Smooth muscle cell (in vitro differentiated cells): ENCODE measurements at regions not wholly inside any gene's neighbourhood (a gene's known extent, or its start where the extent isn't known, plus 50 kb on each side); places are given as distances from the start of the nearest gene placed in this dataset.

Source experiments
- DNase-seq: peaks from one replicate; lab custom pipeline; 2025; ENCODE audit not compliant: unreplicated experiment; lab: John Stamatoyannopoulos, UW
- H2AFZ ChIP-seq: fragments of 200-600 bp; sonication (generic); 2 replicates; pipeline ENCODE4 v1.6.0; 2016; ENCODE audit warnings: antibody characterized with exemption, low read depth, mild to moderate bottlenecking
- H3F3A ChIP-seq: fragments of 200-600 bp; sonication (generic); 2 replicates; pipeline ENCODE4 v1.6.0; 2017; ENCODE audit warnings: antibody characterized with exemption, low read depth
- H3K27ac ChIP-seq: fragments of 200-600 bp; sonication (generic); 2 replicates; pipeline ENCODE4 v1.5.1; 2016; ENCODE audit warnings: low read depth, mild to moderate bottlenecking
- H3K27me3 ChIP-seq: fragments of 200-600 bp; sonication (generic); 2 replicates; pipeline ENCODE4 v1.6.1; 2016; ENCODE audit warnings: low read depth, mild to moderate bottlenecking
- H3K36me3 ChIP-seq: fragments of 200-600 bp; sonication (generic); 2 replicates; pipeline ENCODE4 v1.5.1; 2016; ENCODE audit warnings: low read depth
- H3K4me1 ChIP-seq: fragments of 200-600 bp; sonication (generic); 2 replicates; pipeline ENCODE4 v1.5.1; 2016; ENCODE audit warnings: low read depth
- H3K4me2 ChIP-seq: fragments of 200-600 bp; sonication (generic); 2 replicates; pipeline ENCODE4 v1.6.0; 2016; ENCODE audit warnings: mild to moderate bottlenecking
- H3K4me3 ChIP-seq: fragments of 200-600 bp; sonication (generic); 2 replicates; pipeline ENCODE4 v1.5.1; 2016; ENCODE audit warnings: mild to moderate bottlenecking
- H3K79me2 ChIP-seq: fragments of 200-600 bp; sonication (generic); 2 replicates; pipeline ENCODE4 v1.6.0; 2016; ENCODE audit warnings: low read depth, mild to moderate bottlenecking
- H3K9ac ChIP-seq: fragments of 200-600 bp; sonication (generic); 2 replicates; pipeline ENCODE4 v1.6.0; 2016; ENCODE audit warnings: low read depth
- H3K9me3 ChIP-seq: fragments of 200-600 bp; sonication (generic); replicated peaks from 2 replicates; pipeline ENCODE4 v1.5.1; 2016; ENCODE audit warnings: low read depth
- H4K20me1 ChIP-seq: fragments of 200-600 bp; sonication (generic); 2 replicates; pipeline ENCODE4 v1.6.0; 2016; ENCODE audit warnings: low read depth
- WGBS: methylation state at CpG from one replicate; pipeline ENCODE4 v1.1.7; 2016; ENCODE audit warnings: low lambda C conversion rate; 5-methylcytosine and 5-hydroxymethylcytosine counted together
- TF ChIP-seq, protein P1 (sequence below): fragments of 200-600 bp; sonication (generic); IDR thresholded peaks from 2 replicates; pipeline ENCODE4 v1.5.1; 2017; ENCODE audit warnings: borderline replicate concordance, mild to moderate bottlenecking, antibody characterized with exemption; ENCODE audit not compliant: insufficient read depth, poor library complexity, severe bottlenecking

DNA sequence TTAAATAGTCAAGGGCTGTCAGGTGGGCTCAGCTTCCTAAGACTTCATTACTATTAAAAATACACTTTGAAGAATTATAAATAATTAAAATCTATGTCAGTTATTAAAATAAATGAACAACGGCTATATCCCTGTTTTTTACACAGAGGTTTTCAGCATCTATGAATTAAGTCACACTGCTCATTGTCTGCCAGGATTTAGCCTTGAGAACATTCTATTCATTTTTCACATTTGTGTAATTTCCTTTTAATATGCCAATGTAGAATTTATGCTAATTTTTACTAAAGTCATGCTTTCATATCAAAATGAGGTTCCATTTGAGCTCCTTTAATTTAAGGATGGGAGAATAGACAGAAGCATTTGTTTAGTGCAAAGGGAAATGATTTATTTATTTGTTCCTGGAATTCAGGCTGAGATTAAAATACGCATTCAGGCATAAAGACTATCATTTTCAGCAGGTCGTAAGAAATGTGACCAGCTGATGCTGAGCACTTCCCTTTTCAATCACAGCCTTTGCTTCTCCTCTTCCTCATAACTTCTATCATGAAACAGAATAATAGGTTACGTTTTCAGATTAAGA, 345.1 kb downstream of the MFSD1 start:
- H3K4me1 ChIP-seq = peaks cover 12% of the 10 kb centered on the region
- no peaks in the 10 kb centered on the region for H3F3A ChIP-seq
- H3K27ac ChIP-seq = no peak overlapping the region
- no peak overlapping the region for H2AFZ ChIP-seq
- WGBS = 82% methylated on average over 4 of the region's 4 CpGs
- no peaks in the 10 kb centered on the region for H3K79me2 ChIP-seq
- H3K9ac ChIP-seq = no peak overlapping the region
- no peaks in the 10 kb centered on the region for H4K20me1 ChIP-seq
- no peaks in the 10 kb centered on the region for H3K9me3 ChIP-seq
- H3K36me3 ChIP-seq = no peaks in the 10 kb centered on the region
- H3K4me2 ChIP-seq = no peak overlapping the region
- DNase-seq = no peak
- TF ChIP-seq, protein P1, sequence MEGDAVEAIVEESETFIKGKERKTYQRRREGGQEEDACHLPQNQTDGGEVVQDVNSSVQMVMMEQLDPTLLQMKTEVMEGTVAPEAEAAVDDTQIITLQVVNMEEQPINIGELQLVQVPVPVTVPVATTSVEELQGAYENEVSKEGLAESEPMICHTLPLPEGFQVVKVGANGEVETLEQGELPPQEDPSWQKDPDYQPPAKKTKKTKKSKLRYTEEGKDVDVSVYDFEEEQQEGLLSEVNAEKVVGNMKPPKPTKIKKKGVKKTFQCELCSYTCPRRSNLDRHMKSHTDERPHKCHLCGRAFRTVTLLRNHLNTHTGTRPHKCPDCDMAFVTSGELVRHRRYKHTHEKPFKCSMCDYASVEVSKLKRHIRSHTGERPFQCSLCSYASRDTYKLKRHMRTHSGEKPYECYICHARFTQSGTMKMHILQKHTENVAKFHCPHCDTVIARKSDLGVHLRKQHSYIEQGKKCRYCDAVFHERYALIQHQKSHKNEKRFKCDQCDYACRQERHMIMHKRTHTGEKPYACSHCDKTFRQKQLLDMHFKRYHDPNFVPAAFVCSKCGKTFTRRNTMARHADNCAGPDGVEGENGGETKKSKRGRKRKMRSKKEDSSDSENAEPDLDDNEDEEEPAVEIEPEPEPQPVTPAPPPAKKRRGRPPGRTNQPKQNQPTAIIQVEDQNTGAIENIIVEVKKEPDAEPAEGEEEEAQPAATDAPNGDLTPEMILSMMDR = no peak
- H3K27me3 ChIP-seq = no peaks in the 10 kb centered on the region
- H3K4me3 ChIP-seq = no peak overlapping the region

DNA sequence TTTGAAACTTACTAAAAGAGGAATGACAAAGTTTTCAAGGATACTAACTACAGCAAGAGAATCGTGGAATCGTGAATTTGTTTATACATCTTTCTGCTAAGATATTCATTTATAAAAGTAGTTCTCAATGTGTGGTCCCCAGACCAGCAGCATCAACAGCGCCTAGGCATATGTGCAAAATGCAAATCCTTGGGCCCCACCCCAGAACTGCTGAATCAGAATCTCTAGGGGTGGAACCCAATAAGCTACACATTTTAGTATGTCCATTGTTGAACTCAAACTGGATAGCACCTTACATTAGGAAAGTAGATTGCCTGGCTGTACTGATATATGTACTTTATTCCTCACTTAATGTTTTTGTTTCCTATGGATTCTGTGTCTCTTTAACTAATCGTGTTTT, 346.0 kb downstream of the MFSD1 start:
- H3K9ac ChIP-seq = no peak overlapping the region
- H3K4me1 ChIP-seq = peaks cover 12% of the 10 kb centered on the region
- H4K20me1 ChIP-seq = no peaks in the 10 kb centered on the region
- WGBS = 89% methylated on average over 4 of the region's 4 CpGs
- no peaks in the 10 kb centered on the region for H3K9me3 ChIP-seq
- H3K4me2 ChIP-seq = no peak overlapping the region
- H2AFZ ChIP-seq = no peak overlapping the region
- H3K36me3 ChIP-seq = no peaks in the 10 kb centered on the region
- no peak overlapping the region for H3K27ac ChIP-seq
- no peaks in the 10 kb centered on the region for H3F3A ChIP-seq
- H3K79me2 ChIP-seq = no peaks in the 10 kb centered on the region
- no peak overlapping the region for H3K4me3 ChIP-seq
- no peak for DNase-seq
- TF ChIP-seq, protein P1 = no peak
- no peaks in the 10 kb centered on the region for H3K27me3 ChIP-seq

DNA sequence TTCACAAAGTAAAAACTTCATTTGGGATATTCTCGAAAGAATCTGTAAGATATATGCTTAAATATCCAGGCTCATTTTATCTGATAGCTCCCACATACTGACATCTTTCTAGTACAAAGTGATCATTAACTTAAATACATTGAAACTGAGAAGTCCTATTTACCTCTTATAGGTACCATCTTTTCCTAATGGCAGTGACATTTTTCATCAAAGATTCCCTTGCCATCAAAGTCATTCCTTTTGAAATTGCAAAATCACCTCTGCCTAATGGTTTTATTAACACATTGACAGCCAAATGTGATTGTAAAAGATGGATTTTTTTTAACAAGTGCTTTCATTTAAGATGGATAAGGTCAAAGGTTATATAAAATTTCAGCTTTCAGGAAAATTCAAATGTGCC, 346.6 kb downstream of the MFSD1 start:
- H3K9ac ChIP-seq = no peak overlapping the region
- H3K79me2 ChIP-seq = no peaks in the 10 kb centered on the region
- 88% methylated on average over 1 of the region's 1 CpG for WGBS
- no peak overlapping the region for H3K27ac ChIP-seq
- TF ChIP-seq, protein P1 = no peak
- no peaks in the 10 kb centered on the region for H4K20me1 ChIP-seq
- DNase-seq = no peak
- no peak overlapping the region for H2AFZ ChIP-seq
- no peak overlapping the region for H3K4me2 ChIP-seq
- no peaks in the 10 kb centered on the region for H3K9me3 ChIP-seq
- H3F3A ChIP-seq = no peaks in the 10 kb centered on the region
- H3K4me1 ChIP-seq = peaks cover 12% of the 10 kb centered on the region
- no peaks in the 10 kb centered on the region for H3K27me3 ChIP-seq
- no peak overlapping the region for H3K4me3 ChIP-seq
- no peaks in the 10 kb centered on the region for H3K36me3 ChIP-seq

DNA sequence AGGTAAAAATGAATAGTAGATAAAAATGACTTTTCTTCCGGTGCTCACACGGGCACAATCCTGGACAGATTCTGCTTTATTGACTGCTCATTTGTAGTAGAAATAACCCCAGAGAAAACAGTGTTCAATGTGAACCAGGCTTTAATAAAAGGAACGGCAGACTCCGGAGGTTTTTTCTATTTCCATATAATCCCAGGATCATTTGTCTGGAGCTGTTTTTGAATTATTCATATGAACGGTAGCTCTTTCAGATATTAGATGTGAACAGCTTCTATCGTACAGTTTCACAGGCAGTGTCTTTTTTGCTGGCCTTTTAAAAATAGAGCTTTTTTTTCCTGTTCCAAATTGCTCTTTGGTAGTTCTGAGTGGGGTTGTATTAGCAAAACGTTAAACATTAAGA, 347.3 kb downstream of the MFSD1 start:
- Histone ChIP-seq H3K79me2 (no peaks in the 10 kb centered on the region), H3K27ac (no peak overlapping the region), H3K27me3 (no peaks in the 10 kb centered on the region), H3K36me3 (no peaks in the 10 kb centered on the region), H3K4me2 (no peak overlapping the region), H3K4me3 (no peak overlapping the region), H3F3A (no peaks in the 10 kb centered on the region), H3K9me3 (no peaks in the 10 kb centered on the region), H3K9ac (no peak overlapping the region), H4K20me1 (no peaks in the 10 kb centered on the region), H3K4me1 (peaks cover 12% of the 10 kb centered on the region), H2AFZ (no peak overlapping the region)
- TF ChIP-seq, protein P1 = no peak
- DNase-seq = no peak
- 89% methylated on average over 7 of the region's 7 CpGs for WGBS
